PC-9 (cell line): ENCODE measurements at regions not wholly inside any gene's neighbourhood (a gene's known extent, or its start where the extent isn't known, plus 50 kb on each side); places are given as distances from the start of the nearest gene placed in this dataset.

Source experiments
- CTCF ChIP-seq: fragments of 200-600 bp; sonication (generic); conservative IDR thresholded peaks from 2 replicates; pipeline ENCODE4 v1.6.1; 2017; ENCODE audit warnings: mixed run types, antibody characterized with exemption, mild to moderate bottlenecking, moderate library complexity
- EZH2 ChIP-seq: fragments of 200-600 bp; sonication (generic); IDR thresholded peaks from 2 replicates; pipeline ENCODE4 v1.8.0; 2017; ENCODE audit warnings: antibody characterized with exemption, low read depth

GRCh38 chr9:91056917-91057316 is 255.3 kb downstream of the SYK start:
- no peak for TF ChIP-seq CTCF
- TF ChIP-seq EZH2: no peak
